Neural progenitor cell (in vitro differentiated cells): ENCODE measurements at regions not wholly inside any gene's neighbourhood (a gene's known extent, or its start where the extent isn't known, plus 50 kb on each side); places are given as distances from the start of the nearest gene placed in this dataset.
"Not testable (repeated sequence)": the region's sequence is repeated elsewhere in the genome, so short reads cannot be mapped to it uniquely, and the experiment has no call there.

Experiments used
- DNase-seq: peaks from one replicate; pipeline ENCODE4 v3.0.0-alpha.2; 2016; ENCODE audit warnings: low spot score
- H2AFZ ChIP-seq: fragments of 200-600 bp; sonication (generic); replicated peaks from 2 replicates; pipeline ENCODE4 v1.6.1; 2016; ENCODE audit warnings: antibody characterized with exemption
- H3F3A ChIP-seq: fragments of 200-600 bp; sonication (generic); 2 replicates; pipeline ENCODE4 v1.6.1; 2016; ENCODE audit warnings: antibody characterized with exemption, low read depth
- H3K27ac ChIP-seq: fragments of 200-600 bp; sonication (generic); 2 replicates; pipeline ENCODE4 v1.5.1; 2016; ENCODE audit warnings: mild to moderate bottlenecking
- H3K27me3 ChIP-seq: fragments of 200-600 bp; sonication (generic); 2 replicates; pipeline ENCODE4 v1.6.1; 2016; ENCODE audit warnings: mild to moderate bottlenecking, moderate library complexity
- H3K36me3 ChIP-seq: fragments of 200-600 bp; sonication (generic); 2 replicates; pipeline ENCODE4 v1.5.1; 2016
- H3K4me1 ChIP-seq: fragments of 200-600 bp; sonication (generic); 2 replicates; pipeline ENCODE4 v1.6.1; 2016; ENCODE audit warnings: mixed run types
- H3K4me2 ChIP-seq: fragments of 200-600 bp; sonication (generic); 2 replicates; pipeline ENCODE4 v1.6.1; 2016
- H3K4me3 ChIP-seq: fragments of 200-600 bp; sonication (generic); 2 replicates; pipeline ENCODE4 v1.5.1; 2016
- H3K79me2 ChIP-seq: fragments of 200-600 bp; sonication (generic); 2 replicates; pipeline ENCODE4 v1.6.1; 2016; ENCODE audit warnings: low read depth
- H3K9ac ChIP-seq: fragments of 200-600 bp; sonication (generic); 2 replicates; pipeline ENCODE4 v1.6.1; 2016
- H3K9me3 ChIP-seq: fragments of 200-600 bp; sonication (generic); 2 replicates; pipeline ENCODE4 v1.5.1; 2016; ENCODE audit warnings: low read depth
- H4K20me1 ChIP-seq: fragments of 200-600 bp; sonication (generic); 2 replicates; pipeline ENCODE4 v1.6.1; 2016; ENCODE audit warnings: low read depth
- H3K27ac Mint-ChIP-seq: 3 replicates; pipeline ENCODE4 v1.8.0; 2021; ENCODE audit warnings: mixed read lengths
- H3K27me3 Mint-ChIP-seq: 2 replicates; pipeline ENCODE4 v1.8.0; 2022; ENCODE audit warnings: low read depth, mild to moderate bottlenecking, inconsistent platforms, moderate library complexity, mixed read lengths; ENCODE audit not compliant: insufficient read depth
- H3K36me3 Mint-ChIP-seq: 3 replicates; pipeline ENCODE4 v1.8.0; 2021; ENCODE audit warnings: mixed read lengths
- H3K4me1 Mint-ChIP-seq: 3 replicates; pipeline ENCODE4 v1.8.0; 2021; ENCODE audit warnings: mixed read lengths
- H3K4me3 Mint-ChIP-seq: 3 replicates; pipeline ENCODE4 v1.8.0; 2021; ENCODE audit warnings: mild to moderate bottlenecking, moderate library complexity, mixed read lengths
- H3K9me3 Mint-ChIP-seq: 3 replicates; pipeline ENCODE4 v1.8.0; 2020; ENCODE audit warnings: mixed read lengths
- EZH2 ChIP-seq: fragments of 200-600 bp; sonication (generic); IDR thresholded peaks from 2 replicates; pipeline ENCODE4 v1.6.1; 2017; ENCODE audit warnings: antibody characterized with exemption, mild to moderate bottlenecking, moderate library complexity
- EZH2phosphoT487 ChIP-seq: fragments of 200-600 bp; sonication (generic); IDR thresholded peaks from 2 replicates; pipeline ENCODE4 v1.6.1; 2017; ENCODE audit warnings: antibody characterized with exemption
- TF ChIP-seq, protein P1 (sequence below): fragments of 200-600 bp; sonication (generic); IDR thresholded peaks from 2 replicates; pipeline ENCODE4 v1.5.1; 2017; ENCODE audit warnings: antibody characterized with exemption, mild to moderate bottlenecking

DNA sequence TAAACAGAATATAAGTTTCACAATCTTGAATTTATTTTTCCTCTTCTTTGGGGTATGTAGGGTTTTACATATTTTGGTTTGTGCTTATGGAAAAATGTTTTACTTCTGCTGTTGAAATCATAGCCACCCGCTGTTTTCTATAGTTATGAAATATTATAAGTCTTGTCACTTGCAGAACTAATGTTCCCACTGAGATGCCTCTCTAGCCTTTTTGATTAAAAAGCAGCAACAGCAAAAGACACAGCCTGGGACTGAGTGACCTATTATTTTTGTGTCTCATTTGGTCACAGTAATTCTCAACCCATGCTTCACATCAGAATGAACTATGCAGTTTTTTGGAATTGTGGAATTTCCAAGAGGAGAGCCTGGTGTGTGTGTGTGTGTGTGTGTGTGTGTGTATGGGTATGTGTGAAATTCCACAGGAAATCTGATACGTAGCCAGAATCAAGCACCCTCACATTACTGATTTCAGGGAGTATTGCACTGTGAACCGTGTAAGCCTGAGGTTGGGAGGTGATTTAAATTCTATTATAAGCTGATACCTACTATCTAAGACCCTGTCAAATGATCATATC, 55.7 kb upstream of the FRMD6 start:
- Mint-ChIP-seq H3K36me3 (no peaks in the 10 kb centered on the region), H3K9me3 (no peaks in the 10 kb centered on the region), H3K27ac (no peak overlapping the region), H3K4me1 (peaks cover 7% of the 10 kb centered on the region), H3K27me3 (peaks cover 3% of the 10 kb centered on the region), H3K4me3 (no peak overlapping the region)
- Histone ChIP-seq H2AFZ (no peak overlapping the region), H3K4me3 (no peak overlapping the region), H3K36me3 (no peaks in the 10 kb centered on the region), H3K27ac (no peak overlapping the region), H3K4me2 (no peak overlapping the region), H4K20me1 (no peaks in the 10 kb centered on the region), H3K27me3 (no peaks in the 10 kb centered on the region), H3K9ac (no peak overlapping the region), H3K9me3 (no peaks in the 10 kb centered on the region), H3K79me2 (no peaks in the 10 kb centered on the region), H3K4me1 (no peaks in the 10 kb centered on the region), H3F3A (no peaks in the 10 kb centered on the region)
- no peak for DNase-seq
- TF ChIP-seq EZH2phosphoT487, result no peak
- TF ChIP-seq, protein P1, sequence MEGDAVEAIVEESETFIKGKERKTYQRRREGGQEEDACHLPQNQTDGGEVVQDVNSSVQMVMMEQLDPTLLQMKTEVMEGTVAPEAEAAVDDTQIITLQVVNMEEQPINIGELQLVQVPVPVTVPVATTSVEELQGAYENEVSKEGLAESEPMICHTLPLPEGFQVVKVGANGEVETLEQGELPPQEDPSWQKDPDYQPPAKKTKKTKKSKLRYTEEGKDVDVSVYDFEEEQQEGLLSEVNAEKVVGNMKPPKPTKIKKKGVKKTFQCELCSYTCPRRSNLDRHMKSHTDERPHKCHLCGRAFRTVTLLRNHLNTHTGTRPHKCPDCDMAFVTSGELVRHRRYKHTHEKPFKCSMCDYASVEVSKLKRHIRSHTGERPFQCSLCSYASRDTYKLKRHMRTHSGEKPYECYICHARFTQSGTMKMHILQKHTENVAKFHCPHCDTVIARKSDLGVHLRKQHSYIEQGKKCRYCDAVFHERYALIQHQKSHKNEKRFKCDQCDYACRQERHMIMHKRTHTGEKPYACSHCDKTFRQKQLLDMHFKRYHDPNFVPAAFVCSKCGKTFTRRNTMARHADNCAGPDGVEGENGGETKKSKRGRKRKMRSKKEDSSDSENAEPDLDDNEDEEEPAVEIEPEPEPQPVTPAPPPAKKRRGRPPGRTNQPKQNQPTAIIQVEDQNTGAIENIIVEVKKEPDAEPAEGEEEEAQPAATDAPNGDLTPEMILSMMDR, result no peak
- TF ChIP-seq EZH2, result no peak

DNA sequence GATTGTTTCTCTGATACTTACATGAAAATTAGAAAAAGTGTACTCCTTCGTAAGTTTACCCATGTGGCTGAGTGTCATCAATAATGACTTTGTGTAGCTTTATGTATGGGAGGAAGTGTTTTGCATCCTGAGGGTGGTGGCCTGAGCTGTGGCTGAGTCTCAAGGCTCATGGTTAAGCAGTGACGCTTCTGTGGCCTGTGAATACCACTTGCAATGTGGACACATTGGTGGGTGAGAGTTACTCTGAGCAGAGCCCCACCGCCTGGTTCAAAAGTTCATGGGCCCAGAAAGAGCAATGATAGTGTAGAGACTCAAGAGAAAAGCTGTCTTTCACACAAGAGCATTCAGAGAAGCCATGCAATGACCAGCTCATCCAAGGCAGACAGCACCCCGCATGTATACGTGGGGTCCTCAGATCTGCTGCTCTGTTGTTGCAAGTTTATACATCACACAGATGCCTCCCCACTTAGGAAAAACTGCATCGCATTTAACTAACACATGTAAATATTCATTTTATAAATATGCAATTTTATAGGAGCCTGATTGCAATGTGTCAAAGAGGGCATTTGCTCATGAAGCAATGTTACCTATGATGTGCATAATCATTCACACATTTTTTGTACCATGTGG, 55.1 kb upstream of the FRMD6 start:
- TF ChIP-seq, protein P1, result no peak
- TF ChIP-seq EZH2phosphoT487 (no peak), EZH2 (no peak)
- no peak overlapping the region for H3K27ac Mint-ChIP-seq

DNA sequence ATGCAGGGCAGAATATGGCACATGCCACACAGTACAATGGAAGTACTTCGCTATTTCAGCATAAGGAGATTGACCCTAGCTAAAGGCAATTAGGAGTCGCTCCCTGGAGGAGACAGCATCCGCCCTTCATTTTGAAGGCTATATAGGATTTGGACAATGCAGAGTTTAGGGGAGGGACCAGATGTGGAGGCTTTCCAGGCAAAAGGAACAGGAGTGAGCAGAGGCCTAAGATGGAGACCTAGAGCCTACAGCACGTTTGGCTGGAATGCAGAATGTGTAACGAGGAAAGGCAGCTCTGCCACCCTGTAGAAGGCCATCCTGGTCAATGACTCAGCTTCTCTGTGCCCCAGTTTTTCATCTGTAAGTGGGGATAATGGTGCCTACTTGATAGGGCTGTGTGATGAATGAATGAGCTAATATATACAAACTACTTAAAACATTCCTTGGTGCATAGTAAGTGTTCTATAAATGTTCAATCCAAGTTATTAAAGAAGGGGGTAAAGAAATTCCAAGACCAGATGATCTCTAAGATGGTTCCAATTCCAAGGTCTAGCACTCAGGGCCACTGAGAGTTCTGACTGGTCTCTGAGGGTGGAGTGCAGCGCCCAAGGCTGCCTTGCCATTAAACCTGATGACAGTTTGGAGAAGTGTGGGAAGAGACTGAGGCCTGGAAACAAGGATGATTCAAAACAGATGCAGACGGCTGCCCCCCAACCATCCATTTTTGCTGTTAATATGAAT, 54.3 kb upstream of the FRMD6 start:
- H3K27ac Mint-ChIP-seq, result no peak overlapping the region
- Histone ChIP-seq H3K36me3 (no peaks in the 10 kb centered on the region), H3K9ac (no peak overlapping the region), H4K20me1 (no peaks in the 10 kb centered on the region), H3F3A (no peaks in the 10 kb centered on the region), H3K4me2 (no peak overlapping the region), H3K27me3 (no peaks in the 10 kb centered on the region), H3K4me3 (no peak overlapping the region), H2AFZ (no peak overlapping the region), H3K9me3 (no peaks in the 10 kb centered on the region), H3K79me2 (no peaks in the 10 kb centered on the region), H3K27ac (no peak overlapping the region), H3K4me1 (no peaks in the 10 kb centered on the region)
- H3K9me3 Mint-ChIP-seq, result no peaks in the 10 kb centered on the region
- no peak for DNase-seq
- H3K4me1 Mint-ChIP-seq, result peaks cover 7% of the 10 kb centered on the region
- H3K36me3 Mint-ChIP-seq, result no peaks in the 10 kb centered on the region
- H3K4me3 Mint-ChIP-seq, result no peak overlapping the region
- TF ChIP-seq, protein P1, result no peak
- TF ChIP-seq EZH2 (no peak), EZH2phosphoT487 (no peak)
- peaks cover 3% of the 10 kb centered on the region for H3K27me3 Mint-ChIP-seq

More for the DNA sequence above, 55.1 kb upstream of the FRMD6 start:
- Mint-ChIP-seq H3K27me3 (peaks cover 3% of the 10 kb centered on the region), H3K36me3 (no peaks in the 10 kb centered on the region), H3K4me1 (peaks cover 7% of the 10 kb centered on the region), H3K9me3 (no peaks in the 10 kb centered on the region), H3K4me3 (no peak overlapping the region)
- Histone ChIP-seq H3K27ac (no peak overlapping the region), H3K9me3 (no peaks in the 10 kb centered on the region), H3K27me3 (no peaks in the 10 kb centered on the region), H2AFZ (no peak overlapping the region), H3K4me2 (no peak overlapping the region), H4K20me1 (no peaks in the 10 kb centered on the region), H3K4me1 (no peaks in the 10 kb centered on the region), H3F3A (no peaks in the 10 kb centered on the region), H3K79me2 (no peaks in the 10 kb centered on the region), H3K9ac (no peak overlapping the region), H3K36me3 (no peaks in the 10 kb centered on the region), H3K4me3 (no peak overlapping the region)
- DNase-seq, result no peak

DNA sequence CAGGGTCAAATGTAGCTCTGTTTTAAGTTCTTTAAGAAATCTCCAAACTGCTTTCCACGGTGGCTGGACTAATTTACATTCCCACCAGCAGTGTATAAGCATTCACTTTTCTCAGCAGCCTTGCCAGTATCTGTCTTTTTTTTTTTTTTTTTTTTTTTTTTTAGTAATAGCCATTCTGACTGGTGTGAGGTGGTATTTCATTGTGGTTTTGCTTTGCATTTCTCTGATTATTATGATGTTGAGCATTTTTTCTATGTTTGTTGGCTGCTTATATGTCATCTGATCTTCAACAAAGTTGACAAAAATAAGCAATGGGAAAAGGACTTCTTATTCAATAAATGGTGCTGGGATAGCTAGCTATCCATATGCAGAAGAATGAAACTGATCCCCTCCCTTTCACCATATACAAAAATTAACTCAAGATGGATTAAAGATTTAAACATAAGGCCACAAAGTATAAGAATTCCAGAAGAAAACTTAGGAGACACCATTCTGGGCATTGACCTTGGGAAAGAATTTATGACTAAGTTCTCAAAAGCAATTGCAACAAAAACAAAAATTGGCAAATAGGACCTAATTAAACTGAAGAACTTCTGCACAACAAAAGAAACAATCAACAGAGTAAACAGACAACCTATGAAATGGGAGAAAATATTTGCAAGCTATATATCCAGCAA, 52.6 kb upstream of the FRMD6 start:
- not testable (repeated sequence) for DNase-seq, H3F3A ChIP-seq, H4K20me1 ChIP-seq, H3K9ac ChIP-seq, H3K9me3 ChIP-seq, H3K4me2 ChIP-seq, H3K4me3 Mint-ChIP-seq, H3K79me2 ChIP-seq, H3K27ac Mint-ChIP-seq, H3K36me3 Mint-ChIP-seq, H3K27ac ChIP-seq, H3K4me1 Mint-ChIP-seq, H3K27me3 ChIP-seq, H3K9me3 Mint-ChIP-seq, H3K4me1 ChIP-seq, H3K27me3 Mint-ChIP-seq, H2AFZ ChIP-seq, H3K4me3 ChIP-seq, H3K36me3 ChIP-seq
